Neural crest cell (in vitro differentiated cells): ENCODE measurements at regions not wholly inside any gene's neighbourhood (a gene's known extent, or its start where the extent isn't known, plus 50 kb on each side); places are given as distances from the start of the nearest gene placed in this dataset.
A peak's percentile ranks its signal among the peaks of the same experiment; 100 is the strongest.

Source experiments
- DNase-seq: peaks from one replicate; pipeline ENCODE4 v3.0.0; 2021; ENCODE audit warnings: low read depth, mixed read lengths, low spot score
- H3K27ac Mint-ChIP-seq: one replicate; pipeline ENCODE4 v1.8.0; 2021; ENCODE audit warnings: mild to moderate bottlenecking, mixed read lengths; ENCODE audit not compliant: unreplicated experiment
- H3K27me3 Mint-ChIP-seq: 2 replicates; pipeline ENCODE4 v1.8.0; 2021; ENCODE audit warnings: low read depth, mild to moderate bottlenecking, mixed read lengths
- H3K36me3 Mint-ChIP-seq: 2 replicates; pipeline ENCODE4 v1.8.0; 2021; ENCODE audit warnings: low read depth, mild to moderate bottlenecking, mixed read lengths
- H3K4me1 Mint-ChIP-seq: 2 replicates; pipeline ENCODE4 v1.8.0; 2021; ENCODE audit warnings: mixed read lengths
- H3K4me3 Mint-ChIP-seq: one replicate; pipeline ENCODE4 v1.8.0; 2021; ENCODE audit warnings: mild to moderate bottlenecking, mixed read lengths
- H3K9me3 Mint-ChIP-seq: 2 replicates; pipeline ENCODE4 v1.8.0; 2021; ENCODE audit warnings: mixed read lengths
- TF ChIP-seq, protein P1 (sequence below): fragments of 200-600 bp; sonication (generic); conservative IDR thresholded peaks from 2 replicates; pipeline ENCODE4 v1.5.0; 2021; ENCODE audit warnings: antibody characterized with exemption, mild to moderate bottlenecking

- H3K36me3 Mint-ChIP-seq: peaks cover under 1% of the 10 kb centered on the region
These were observed 65.2 kb upstream of the ZNF469 start for GRCh38 chr16:88317613-88317965.

GRCh38 chr16:88318051-88318450 is 64.7 kb upstream of the ZNF469 start:
- TF ChIP-seq, protein P1, sequence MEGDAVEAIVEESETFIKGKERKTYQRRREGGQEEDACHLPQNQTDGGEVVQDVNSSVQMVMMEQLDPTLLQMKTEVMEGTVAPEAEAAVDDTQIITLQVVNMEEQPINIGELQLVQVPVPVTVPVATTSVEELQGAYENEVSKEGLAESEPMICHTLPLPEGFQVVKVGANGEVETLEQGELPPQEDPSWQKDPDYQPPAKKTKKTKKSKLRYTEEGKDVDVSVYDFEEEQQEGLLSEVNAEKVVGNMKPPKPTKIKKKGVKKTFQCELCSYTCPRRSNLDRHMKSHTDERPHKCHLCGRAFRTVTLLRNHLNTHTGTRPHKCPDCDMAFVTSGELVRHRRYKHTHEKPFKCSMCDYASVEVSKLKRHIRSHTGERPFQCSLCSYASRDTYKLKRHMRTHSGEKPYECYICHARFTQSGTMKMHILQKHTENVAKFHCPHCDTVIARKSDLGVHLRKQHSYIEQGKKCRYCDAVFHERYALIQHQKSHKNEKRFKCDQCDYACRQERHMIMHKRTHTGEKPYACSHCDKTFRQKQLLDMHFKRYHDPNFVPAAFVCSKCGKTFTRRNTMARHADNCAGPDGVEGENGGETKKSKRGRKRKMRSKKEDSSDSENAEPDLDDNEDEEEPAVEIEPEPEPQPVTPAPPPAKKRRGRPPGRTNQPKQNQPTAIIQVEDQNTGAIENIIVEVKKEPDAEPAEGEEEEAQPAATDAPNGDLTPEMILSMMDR: no peak
- Mint-ChIP-seq H3K4me1 (peaks cover 14% of the 10 kb centered on the region), H3K9me3 (no peaks in the 10 kb centered on the region), H3K4me3 (no peak overlapping the region), H3K36me3 (no peaks in the 10 kb centered on the region), H3K27ac (no peak overlapping the region), H3K27me3 (no peaks in the 10 kb centered on the region)
- DNase-seq: no peak

More at GRCh38 chr16:88317613-88317965, 65.2 kb upstream of the ZNF469 start:
- Mint-ChIP-seq H3K4me3 (no peak overlapping the region), H3K4me1 (peaks cover 14% of the 10 kb centered on the region), H3K27ac (peak overlapping the region; percentile 94), H3K9me3 (peaks cover 1% of the 10 kb centered on the region), H3K27me3 (no peaks in the 10 kb centered on the region)
- TF ChIP-seq, protein P1: no peak
- no peak for DNase-seq

- H3K4me1 Mint-ChIP-seq: peaks cover 14% of the 10 kb centered on the region
- H3K9me3 Mint-ChIP-seq: no peaks in the 10 kb centered on the region
- no peak for DNase-seq
- TF ChIP-seq, protein P1: no peak
- H3K36me3 Mint-ChIP-seq: no peaks in the 10 kb centered on the region
- H3K4me3 Mint-ChIP-seq: no peak overlapping the region
- H3K27ac Mint-ChIP-seq: no peak overlapping the region
- H3K27me3 Mint-ChIP-seq: no peaks in the 10 kb centered on the region
These were observed 64.2 kb upstream of the ZNF469 start for GRCh38 chr16:88318521-88318920.

DNA sequence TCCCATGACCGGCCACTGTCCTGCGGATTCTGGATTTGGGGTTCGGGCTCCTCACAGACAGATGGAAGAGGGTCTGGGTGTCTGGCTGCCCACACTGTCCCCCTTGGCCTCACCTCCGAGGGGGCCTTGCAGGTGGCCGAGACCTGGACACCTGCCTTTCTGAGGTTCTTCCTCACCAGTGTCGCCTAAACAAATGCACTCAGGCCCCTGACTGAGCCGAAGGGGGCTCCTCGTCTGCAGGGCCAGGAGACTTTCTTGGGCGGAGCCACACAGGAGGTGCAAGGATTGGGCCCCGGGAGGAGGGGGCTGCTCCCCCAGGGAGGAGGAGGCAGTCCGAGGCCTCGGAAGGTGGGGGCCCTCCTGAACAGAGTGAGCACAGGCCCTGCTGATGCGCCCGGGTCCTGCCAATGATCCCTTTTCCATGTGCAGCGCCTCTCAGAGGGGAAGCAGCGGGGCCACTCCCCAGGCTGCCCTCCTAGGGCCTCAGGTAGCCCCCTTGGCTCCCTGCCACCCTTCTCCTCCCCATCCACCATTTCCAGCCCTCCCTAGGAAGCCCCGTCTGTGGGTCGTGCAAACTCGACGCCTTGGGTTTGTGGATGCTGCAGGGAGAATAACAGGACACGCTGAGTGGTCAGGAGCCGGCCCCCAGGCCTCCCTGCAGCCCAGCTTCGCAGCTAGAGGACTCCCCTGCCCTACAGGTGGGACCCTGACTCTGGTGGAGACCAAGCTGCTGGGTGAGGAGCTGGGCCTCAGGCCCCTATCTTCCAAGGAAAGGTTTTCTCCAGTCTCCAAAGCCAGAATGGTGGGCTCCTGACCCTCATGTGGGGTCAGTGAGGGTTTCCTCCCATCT is 63.4 kb upstream of the ZNF469 start:
- TF ChIP-seq, protein P1: no peak
- Mint-ChIP-seq H3K27ac (no peak overlapping the region), H3K4me3 (no peak overlapping the region), H3K36me3 (no peaks in the 10 kb centered on the region), H3K9me3 (no peaks in the 10 kb centered on the region), H3K27me3 (no peaks in the 10 kb centered on the region), H3K4me1 (peaks cover 14% of the 10 kb centered on the region)
- DNase-seq: no peak

DNA sequence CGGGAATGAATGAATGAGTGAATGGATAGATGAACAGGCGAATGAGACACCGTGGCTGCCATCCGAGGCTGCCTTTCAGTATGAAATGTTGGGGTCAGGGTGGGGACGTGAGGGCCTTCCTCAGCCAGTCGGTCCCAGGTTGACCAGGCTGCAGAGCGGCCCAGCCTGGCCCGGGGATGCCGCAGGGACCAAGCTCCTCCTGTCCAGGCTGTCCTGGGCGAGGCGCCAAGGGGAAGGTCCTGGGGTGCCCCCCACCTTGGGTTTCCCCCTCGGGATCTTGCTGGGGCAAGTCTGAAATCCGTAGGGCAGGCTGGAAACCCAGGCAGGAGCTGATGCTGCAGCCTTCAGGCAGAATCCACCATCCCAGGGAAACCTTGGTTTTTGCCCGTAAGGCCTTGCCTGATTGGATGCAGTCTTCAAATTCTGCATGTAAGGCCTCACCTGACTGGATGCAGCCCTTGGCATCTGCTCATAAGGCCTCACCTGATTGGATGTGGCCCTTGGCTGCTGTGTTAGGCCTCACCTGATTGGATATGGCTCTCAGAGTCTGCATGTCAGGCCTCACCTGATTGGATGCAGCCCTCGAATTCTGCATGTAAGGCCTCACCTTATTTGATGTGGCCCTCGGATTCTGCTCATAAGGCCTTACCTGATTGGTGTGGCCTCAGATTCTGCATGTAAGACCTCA is 61.7 kb upstream of the ZNF469 start:
- Mint-ChIP-seq H3K27me3 (no peaks in the 10 kb centered on the region), H3K4me1 (peaks cover 5% of the 10 kb centered on the region), H3K9me3 (no peaks in the 10 kb centered on the region), H3K27ac (no peak overlapping the region), H3K4me3 (no peak overlapping the region), H3K36me3 (no peaks in the 10 kb centered on the region)
- TF ChIP-seq, protein P1: no peak
- no peak for DNase-seq
